Progenitor cell of endocrine pancreas (in vitro differentiated cells): ENCODE measurements at regions not wholly inside any gene's neighbourhood (a gene's known extent, or its start where the extent isn't known, plus 50 kb on each side); places are given as distances from the start of the nearest gene placed in this dataset.
"Not testable (repeated sequence)": the region's sequence is repeated elsewhere in the genome, so short reads cannot be mapped to it uniquely, and the experiment has no call there.

Experiments
- DNase-seq: peaks from one replicate; pipeline ENCODE4 v3.0.0; 2021; ENCODE audit warnings: low spot score; ENCODE audit not compliant: unreplicated experiment
- H3K27ac Mint-ChIP-seq: 2 replicates; pipeline ENCODE4 v1.8.0; 2021; ENCODE audit warnings: mild to moderate bottlenecking, moderate library complexity, mixed read lengths
- H3K27me3 Mint-ChIP-seq: 2 replicates; pipeline ENCODE4 v1.8.0; 2021; ENCODE audit warnings: mixed read lengths
- H3K36me3 Mint-ChIP-seq: 2 replicates; pipeline ENCODE4 v1.8.0; 2022; ENCODE audit warnings: mixed read lengths; ENCODE audit not compliant: insufficient read depth
- H3K4me1 Mint-ChIP-seq: 2 replicates; pipeline ENCODE4 v1.8.0; 2021; ENCODE audit warnings: low read depth, mixed read lengths
- H3K4me3 Mint-ChIP-seq: 2 replicates; pipeline ENCODE4 v1.8.0; 2021; ENCODE audit warnings: low read depth, mild to moderate bottlenecking, moderate library complexity, mixed read lengths
- H3K9me3 Mint-ChIP-seq: 2 replicates; pipeline ENCODE4 v1.8.0; 2021; ENCODE audit warnings: low read depth, mixed read lengths
- TF ChIP-seq, protein P1 (sequence below): fragments of 200-600 bp; sonication (generic); IDR thresholded peaks from one replicate; pipeline ENCODE4 v1.5.0; 2021; ENCODE audit warnings: antibody characterized with exemption, mild to moderate bottlenecking; ENCODE audit not compliant: unreplicated experiment

DNA sequence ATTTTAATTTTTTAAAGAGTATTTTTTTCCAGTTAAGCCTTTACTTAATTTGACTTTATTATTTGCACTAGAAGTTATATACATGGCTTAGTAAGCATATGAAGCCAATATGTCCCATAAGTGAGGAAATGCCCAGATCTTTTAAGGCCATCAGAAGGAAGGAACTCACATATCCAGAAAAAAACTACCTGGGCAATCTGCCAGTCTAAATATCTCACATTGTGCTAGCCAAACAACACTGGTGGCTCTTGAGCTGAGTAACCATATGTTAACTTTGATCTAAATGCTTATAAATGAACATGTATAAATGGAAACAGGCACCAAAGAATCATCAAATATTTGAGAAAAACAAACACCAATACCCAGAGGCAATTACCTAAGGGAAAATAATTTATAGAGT, 138.6 kb upstream of the APOOL start:
- H3K27me3 Mint-ChIP-seq, result no peaks in the 10 kb centered on the region

GRCh38 chrX:84870281-84870680, 133.4 kb upstream of the APOOL start:
- H3K36me3 Mint-ChIP-seq, H3K4me1 Mint-ChIP-seq, H3K9me3 Mint-ChIP-seq, DNase-seq, H3K27ac Mint-ChIP-seq, H3K4me3 Mint-ChIP-seq, H3K27me3 Mint-ChIP-seq: not testable (repeated sequence)

More for the DNA sequence above, 138.6 kb upstream of the APOOL start:
- no peaks in the 10 kb centered on the region for H3K4me1 Mint-ChIP-seq
- H3K9me3 Mint-ChIP-seq, result peaks cover 13% of the 10 kb centered on the region
- no peaks in the 10 kb centered on the region for H3K36me3 Mint-ChIP-seq
- TF ChIP-seq, protein P1, sequence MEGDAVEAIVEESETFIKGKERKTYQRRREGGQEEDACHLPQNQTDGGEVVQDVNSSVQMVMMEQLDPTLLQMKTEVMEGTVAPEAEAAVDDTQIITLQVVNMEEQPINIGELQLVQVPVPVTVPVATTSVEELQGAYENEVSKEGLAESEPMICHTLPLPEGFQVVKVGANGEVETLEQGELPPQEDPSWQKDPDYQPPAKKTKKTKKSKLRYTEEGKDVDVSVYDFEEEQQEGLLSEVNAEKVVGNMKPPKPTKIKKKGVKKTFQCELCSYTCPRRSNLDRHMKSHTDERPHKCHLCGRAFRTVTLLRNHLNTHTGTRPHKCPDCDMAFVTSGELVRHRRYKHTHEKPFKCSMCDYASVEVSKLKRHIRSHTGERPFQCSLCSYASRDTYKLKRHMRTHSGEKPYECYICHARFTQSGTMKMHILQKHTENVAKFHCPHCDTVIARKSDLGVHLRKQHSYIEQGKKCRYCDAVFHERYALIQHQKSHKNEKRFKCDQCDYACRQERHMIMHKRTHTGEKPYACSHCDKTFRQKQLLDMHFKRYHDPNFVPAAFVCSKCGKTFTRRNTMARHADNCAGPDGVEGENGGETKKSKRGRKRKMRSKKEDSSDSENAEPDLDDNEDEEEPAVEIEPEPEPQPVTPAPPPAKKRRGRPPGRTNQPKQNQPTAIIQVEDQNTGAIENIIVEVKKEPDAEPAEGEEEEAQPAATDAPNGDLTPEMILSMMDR, result no peak
- no peak for DNase-seq
- no peak overlapping the region for H3K4me3 Mint-ChIP-seq
- no peak overlapping the region for H3K27ac Mint-ChIP-seq

DNA sequence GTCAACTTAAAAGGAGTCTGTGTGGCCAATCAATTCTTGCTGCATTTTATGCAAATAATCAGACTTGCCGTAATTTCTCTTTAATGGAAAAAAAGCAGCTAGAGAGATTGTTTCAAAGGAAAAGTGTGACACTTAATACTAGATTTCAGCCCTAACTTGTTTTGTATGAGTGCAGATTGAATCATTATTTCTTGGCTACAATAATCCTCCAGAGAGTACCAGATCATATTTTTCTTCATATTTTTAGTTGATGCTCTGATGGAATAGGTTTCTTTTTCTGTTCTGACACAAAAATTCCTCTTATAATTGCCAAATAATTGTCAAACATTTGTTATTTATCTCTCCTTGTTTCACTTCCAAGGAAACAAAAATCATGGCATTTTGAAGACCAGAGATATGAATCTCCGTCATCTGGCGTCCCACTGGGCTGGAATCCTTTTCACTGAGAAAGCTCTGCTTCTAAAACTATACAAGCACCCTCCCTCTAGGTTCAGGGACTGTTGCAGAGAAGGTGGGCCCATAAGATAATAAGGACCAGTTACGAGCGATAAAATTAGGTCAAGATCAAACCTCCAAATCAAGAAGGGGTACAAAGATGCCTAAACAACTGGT, 131.4 kb upstream of the APOOL start:
- H3K27me3 Mint-ChIP-seq, H3K36me3 Mint-ChIP-seq, H3K4me3 Mint-ChIP-seq, DNase-seq, H3K27ac Mint-ChIP-seq, H3K4me1 Mint-ChIP-seq: not testable (repeated sequence)
- H3K9me3 Mint-ChIP-seq, result peaks cover 13% of the 10 kb centered on the region

DNA sequence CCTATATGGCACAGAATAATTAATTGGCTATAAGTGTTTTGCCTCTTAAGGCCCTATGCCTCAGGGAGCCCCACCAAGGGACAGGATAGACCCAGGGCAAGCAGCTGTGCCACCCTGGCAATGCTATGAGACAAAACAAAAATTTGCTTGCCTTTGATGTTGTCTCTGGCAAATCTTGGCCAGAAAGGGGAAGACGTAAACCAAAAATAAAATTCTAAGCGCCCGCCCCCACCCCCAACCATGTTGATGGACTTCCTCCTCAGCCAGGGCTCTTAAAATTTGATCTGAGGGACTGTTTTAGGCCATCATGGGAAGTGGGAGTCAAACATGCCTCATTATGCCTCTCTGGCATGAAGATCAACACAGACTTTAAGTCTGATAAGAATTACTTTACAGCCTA, 130.5 kb upstream of the APOOL start:
- Mint-ChIP-seq H3K36me3 (no peaks in the 10 kb centered on the region), H3K27me3 (no peaks in the 10 kb centered on the region), H3K4me3 (no peak overlapping the region), H3K27ac (no peak overlapping the region), H3K9me3 (peaks cover 9% of the 10 kb centered on the region), H3K4me1 (no peaks in the 10 kb centered on the region)
- DNase-seq, result no peak
- TF ChIP-seq, protein P1, result no peak

DNA sequence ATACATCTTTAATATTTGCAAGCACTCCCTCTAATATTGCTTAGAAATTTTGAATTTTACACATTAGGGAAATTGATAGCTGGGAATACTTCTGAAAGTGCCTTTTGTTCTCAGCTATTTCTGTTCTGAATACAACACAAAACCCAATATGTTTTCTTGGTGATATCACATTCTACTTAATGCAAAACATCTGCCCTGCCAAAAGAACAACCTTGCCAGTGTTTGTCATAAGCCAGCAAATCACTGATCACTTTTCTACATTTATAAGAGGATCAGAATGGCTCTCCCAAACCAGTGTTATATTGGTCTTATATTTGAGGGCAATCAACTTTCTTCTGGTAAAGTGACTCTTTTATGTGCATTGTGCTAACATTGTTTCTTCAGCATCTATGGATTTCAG, 126.8 kb upstream of the APOOL start:
- Mint-ChIP-seq H3K4me3 (no peak overlapping the region), H3K36me3 (no peaks in the 10 kb centered on the region), H3K4me1 (no peaks in the 10 kb centered on the region), H3K9me3 (peaks cover 17% of the 10 kb centered on the region), H3K27me3 (no peaks in the 10 kb centered on the region), H3K27ac (no peak overlapping the region)
- TF ChIP-seq, protein P1, result no peak
- no peak for DNase-seq

- no peaks in the 10 kb centered on the region for H3K27me3 Mint-ChIP-seq
- H3K36me3 Mint-ChIP-seq, result no peaks in the 10 kb centered on the region
- H3K27ac Mint-ChIP-seq, result no peak overlapping the region
- no peak for DNase-seq
- H3K9me3 Mint-ChIP-seq, result peaks cover 8% of the 10 kb centered on the region
- TF ChIP-seq, protein P1, result no peak
- H3K4me3 Mint-ChIP-seq, result no peak overlapping the region
- no peaks in the 10 kb centered on the region for H3K4me1 Mint-ChIP-seq
Observed at GRCh38 chrX:84893897-84894296, 109.8 kb upstream of the APOOL start.
